ENCODE measurements at regions not wholly inside any gene's neighbourhood (a gene's known extent, or its start where the extent isn't known, plus 50 kb on each side); places are given as distances from the start of the nearest gene placed in this dataset.

DNA sequence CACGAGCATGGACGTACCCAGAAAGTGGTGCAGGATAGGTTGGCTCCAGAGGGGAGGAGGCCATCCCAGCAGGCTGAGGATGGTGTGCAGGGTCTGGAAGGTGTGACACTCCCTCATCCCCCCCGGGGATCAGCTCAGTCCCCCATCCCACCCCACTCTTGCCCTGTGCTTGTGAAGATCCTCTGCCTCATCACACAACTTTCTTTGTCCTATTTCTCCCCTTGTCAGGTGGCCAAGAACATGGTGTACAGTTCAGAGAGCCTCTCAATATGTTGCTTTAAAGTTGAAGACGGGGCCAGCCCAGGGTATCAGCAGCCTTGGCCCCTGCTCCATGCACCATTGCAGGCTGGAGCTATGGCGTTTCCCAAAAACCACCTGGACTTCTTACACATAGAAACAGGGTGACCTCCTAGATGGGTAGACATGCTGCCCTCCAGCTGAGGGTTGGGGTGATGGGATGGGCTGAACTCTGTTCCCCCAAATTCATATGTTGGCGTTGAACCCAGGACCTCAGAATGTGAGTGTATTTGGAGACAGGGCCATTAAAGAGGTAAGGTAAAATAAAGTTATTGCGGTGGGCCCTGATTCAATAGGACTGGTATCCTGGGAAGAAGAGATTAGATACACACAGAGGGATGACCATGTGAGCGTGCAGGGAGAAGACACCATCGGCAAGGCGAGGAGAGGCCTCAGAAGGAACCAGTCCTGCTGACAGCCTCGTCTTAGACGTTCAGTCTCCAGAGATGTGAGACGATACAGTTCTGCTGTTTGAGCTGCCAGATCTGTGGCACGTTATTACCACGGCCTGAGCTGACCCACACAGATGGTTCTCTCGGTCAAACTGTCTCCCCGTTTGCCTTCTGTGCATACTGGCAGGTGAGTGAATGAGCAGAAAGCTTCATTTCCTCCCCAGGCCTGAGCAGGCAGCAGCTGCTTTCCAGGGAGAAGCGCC lies 272.5 kb downstream of the GADD45G start:
- no peaks in the 10 kb centered on the region for H4K20me1 ChIP-seq (ENCODE audit: control insufficient read depth, insufficient read depth)
- no peaks in the 10 kb centered on the region for H3K4me1 ChIP-seq (ENCODE audit: control insufficient read depth, insufficient read depth, low read length)
- ChIA-PET SMC1A (ENCODE audit: uncharacterized antibody, unreplicated experiment) (interaction anchor here (2.0 kb wide), 1 partner anchor 274 kb away, joined by 7 read pairs; no protein-coding TSS in a partner anchor), POLR2A (no interaction called here), CTCF (interaction anchor here (1.2 kb wide), 1 partner anchor 274 kb away, joined by 5 read pairs; no protein-coding TSS in a partner anchor), RAD21 (ENCODE audit: unreplicated experiment) (interaction anchor here (0.7 to 1.0 kb wide), 3 partner anchors 58 to 279 kb away, joined by 3 to 5 read pairs (median 5); no protein-coding TSS in a partner anchor)
- H3K27me3 ChIP-seq (replicated peaks in 1 of 2; ENCODE audit: control insufficient read depth in 2 of 2, insufficient read depth in 2 of 2, low read length in 1 of 2) = peaks cover 2 to 3% of the 10 kb centered on the region in 2 experiments; a peak in 3 of 4 replicates
- no peaks in the 10 kb centered on the region for H3K9me3 ChIP-seq (replicated peaks; ENCODE audit: control insufficient read depth, insufficient read depth, low read length)
- no TSS peak for BruUV-seq (replicated peaks)
- no peak overlapping the region for H3K4me3 ChIP-seq
- TF ChIP-seq, protein P1, sequence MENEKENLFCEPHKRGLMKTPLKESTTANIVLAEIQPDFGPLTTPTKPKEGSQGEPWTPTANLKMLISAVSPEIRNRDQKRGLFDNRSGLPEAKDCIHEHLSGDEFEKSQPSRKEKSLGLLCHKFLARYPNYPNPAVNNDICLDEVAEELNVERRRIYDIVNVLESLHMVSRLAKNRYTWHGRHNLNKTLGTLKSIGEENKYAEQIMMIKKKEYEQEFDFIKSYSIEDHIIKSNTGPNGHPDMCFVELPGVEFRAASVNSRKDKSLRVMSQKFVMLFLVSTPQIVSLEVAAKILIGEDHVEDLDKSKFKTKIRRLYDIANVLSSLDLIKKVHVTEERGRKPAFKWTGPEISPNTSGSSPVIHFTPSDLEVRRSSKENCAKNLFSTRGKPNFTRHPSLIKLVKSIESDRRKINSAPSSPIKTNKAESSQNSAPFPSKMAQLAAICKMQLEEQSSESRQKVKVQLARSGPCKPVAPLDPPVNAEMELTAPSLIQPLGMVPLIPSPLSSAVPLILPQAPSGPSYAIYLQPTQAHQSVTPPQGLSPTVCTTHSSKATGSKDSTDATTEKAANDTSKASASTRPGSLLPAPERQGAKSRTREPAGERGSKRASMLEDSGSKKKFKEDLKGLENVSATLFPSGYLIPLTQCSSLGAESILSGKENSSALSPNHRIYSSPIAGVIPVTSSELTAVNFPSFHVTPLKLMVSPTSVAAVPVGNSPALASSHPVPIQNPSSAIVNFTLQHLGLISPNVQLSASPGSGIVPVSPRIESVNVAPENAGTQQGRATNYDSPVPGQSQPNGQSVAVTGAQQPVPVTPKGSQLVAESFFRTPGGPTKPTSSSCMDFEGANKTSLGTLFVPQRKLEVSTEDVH (IDR thresholded peaks at IDR 0.05; ENCODE audit: low read depth, partially characterized antibody) = no peak
- TF ChIP-seq, protein P2, sequence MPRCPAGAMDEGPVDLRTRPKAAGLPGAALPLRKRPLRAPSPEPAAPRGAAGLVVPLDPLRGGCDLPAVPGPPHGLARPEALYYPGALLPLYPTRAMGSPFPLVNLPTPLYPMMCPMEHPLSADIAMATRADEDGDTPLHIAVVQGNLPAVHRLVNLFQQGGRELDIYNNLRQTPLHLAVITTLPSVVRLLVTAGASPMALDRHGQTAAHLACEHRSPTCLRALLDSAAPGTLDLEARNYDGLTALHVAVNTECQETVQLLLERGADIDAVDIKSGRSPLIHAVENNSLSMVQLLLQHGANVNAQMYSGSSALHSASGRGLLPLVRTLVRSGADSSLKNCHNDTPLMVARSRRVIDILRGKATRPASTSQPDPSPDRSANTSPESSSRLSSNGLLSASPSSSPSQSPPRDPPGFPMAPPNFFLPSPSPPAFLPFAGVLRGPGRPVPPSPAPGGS (IDR thresholded peaks at IDR 0.05; ENCODE audit: borderline replicate concordance, insufficient read depth, low read depth, low read length, poor library complexity, severe bottlenecking) = no peak
- TF ChIP-seq CBX3 (IDR thresholded peaks at IDR 0.05; ENCODE audit: borderline replicate concordance, low read depth) = no peak
- TF ChIP-seq, protein P3, sequence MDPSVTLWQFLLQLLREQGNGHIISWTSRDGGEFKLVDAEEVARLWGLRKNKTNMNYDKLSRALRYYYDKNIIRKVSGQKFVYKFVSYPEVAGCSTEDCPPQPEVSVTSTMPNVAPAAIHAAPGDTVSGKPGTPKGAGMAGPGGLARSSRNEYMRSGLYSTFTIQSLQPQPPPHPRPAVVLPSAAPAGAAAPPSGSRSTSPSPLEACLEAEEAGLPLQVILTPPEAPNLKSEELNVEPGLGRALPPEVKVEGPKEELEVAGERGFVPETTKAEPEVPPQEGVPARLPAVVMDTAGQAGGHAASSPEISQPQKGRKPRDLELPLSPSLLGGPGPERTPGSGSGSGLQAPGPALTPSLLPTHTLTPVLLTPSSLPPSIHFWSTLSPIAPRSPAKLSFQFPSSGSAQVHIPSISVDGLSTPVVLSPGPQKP (IDR thresholded peaks at IDR 0.05; ENCODE audit: low read depth, low read length) = no peak
- no peak overlapping the region for H2AFZ ChIP-seq (ENCODE audit: control insufficient read depth, low read depth, low read length)
- H3K27ac ChIP-seq (ENCODE audit: control insufficient read depth, insufficient read depth) = no peak overlapping the region
- 24% methylated on average over 18 of the region's 18 CpGs for WGBS (ENCODE audit: insufficient coverage, insufficient replicate concordance, low lambda C conversion rate, missing lambda C conversion rate)
- DNase-seq (ENCODE audit: low read depth, low spot score) (no peak), FAIRE-seq (no peak), ATAC-seq (no peak)
- H3K79me2 ChIP-seq (ENCODE audit: control insufficient read depth, insufficient read depth, low read length) = no peaks in the 10 kb centered on the region
- intact Hi-C loops (cut with micrococcal nuclease; ENCODE audit: unreplicated experiment) (no loop called here), in situ Hi-C loops (cut with MboI) (no loop called here)
- no peak overlapping the region for H3K9ac ChIP-seq (ENCODE audit: control insufficient read depth, insufficient read depth, low read length)
- H3K36me3 ChIP-seq (ENCODE audit: control insufficient read depth in 2 of 2, insufficient read depth in 2 of 2, low read length in 1 of 2) = no peaks in the 10 kb centered on the region
- no peak overlapping the region for H3K4me2 ChIP-seq (ENCODE audit: control insufficient read depth, insufficient read depth)
